ENCODE measurements at regions not wholly inside any gene's neighbourhood (a gene's known extent, or its start where the extent isn't known, plus 50 kb on each side); places are given as distances from the start of the nearest gene placed in this dataset.
"Not testable (repeated sequence)": the region's sequence is repeated elsewhere in the genome, so short reads cannot be mapped to it uniquely, and the experiment has no call there.

- H3K4me3 ChIP-seq: no peak overlapping the region
- no peak overlapping the region for H3K27ac ChIP-seq
- intact Hi-C loops (cut with DNase I): no loop called here
- WGBS, 2 donors: 80 to 81% methylated on average over 5 of the region's 5 CpGs
- H3K36me3 ChIP-seq: no peaks in the 10 kb centered on the region
- H3K9me3 ChIP-seq: no peaks in the 10 kb centered on the region
- no peaks in the 10 kb centered on the region for H3K4me1 ChIP-seq
- TF ChIP-seq POLR2AphosphoS5 (IDR thresholded peaks at IDR 0.05): no peak
- TF ChIP-seq POLR2A (IDR thresholded peaks at IDR 0.05): no peak
- no peaks in the 10 kb centered on the region for H3K27me3 ChIP-seq
- no peak for DNase-seq
These were observed 95.8 kb upstream of the LY86 start for GRCh38 chr6:6492675-6493074.

- H3K4me3 ChIP-seq; H3K27ac ChIP-seq; H3K36me3 ChIP-seq; DNase-seq; H3K27me3 ChIP-seq; H3K4me1 ChIP-seq; intact Hi-C loops (cut with DNase I); H3K9me3 ChIP-seq: not testable (repeated sequence)
- WGBS, 2 donors: 81 to 86% methylated on average over 7 of the region's 7 CpGs
These were observed 94.4 kb upstream of the LY86 start for GRCh38 chr6:6494139-6494538.

DNA sequence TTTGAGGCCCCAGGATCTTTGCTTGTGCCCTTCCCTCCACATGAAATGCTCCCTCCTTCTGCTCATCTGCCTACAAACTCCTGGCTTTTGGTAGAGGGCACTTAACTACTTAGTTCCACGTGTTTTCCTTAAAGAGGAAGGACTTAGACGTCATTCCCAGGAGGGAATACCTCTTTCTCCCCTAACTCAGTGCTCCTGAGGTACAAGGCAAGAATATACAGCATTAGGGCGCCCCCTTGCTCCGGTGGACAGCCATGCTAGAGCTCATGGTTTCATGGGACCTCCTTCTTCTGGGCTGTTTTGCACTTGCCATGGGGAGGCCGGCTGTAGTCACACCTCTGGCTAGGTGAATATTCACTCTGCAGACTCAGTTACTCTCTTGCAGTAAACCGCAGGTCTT, 93.8 kb upstream of the LY86 start:
- H3K4me3 ChIP-seq: no peak overlapping the region
- no peaks in the 10 kb centered on the region for H3K9me3 ChIP-seq
- intact Hi-C loops (cut with DNase I): no loop called here
- no peaks in the 10 kb centered on the region for H3K27me3 ChIP-seq
- H3K27ac ChIP-seq: no peak overlapping the region
- H3K4me1 ChIP-seq: no peaks in the 10 kb centered on the region
- 19 to 30% methylated on average over 6 of the region's 6 CpGs for WGBS, 2 donors
- no peaks in the 10 kb centered on the region for H3K36me3 ChIP-seq
- TF ChIP-seq EP300 (IDR thresholded peaks at IDR 0.05) (no peak), POLR2AphosphoS5 (IDR thresholded peaks at IDR 0.05) (no peak), CTCF (IDR thresholded peaks at IDR 0.05) (no peak), POLR2A (IDR thresholded peaks at IDR 0.05) (no peak)
- DNase-seq: no peak

DNA sequence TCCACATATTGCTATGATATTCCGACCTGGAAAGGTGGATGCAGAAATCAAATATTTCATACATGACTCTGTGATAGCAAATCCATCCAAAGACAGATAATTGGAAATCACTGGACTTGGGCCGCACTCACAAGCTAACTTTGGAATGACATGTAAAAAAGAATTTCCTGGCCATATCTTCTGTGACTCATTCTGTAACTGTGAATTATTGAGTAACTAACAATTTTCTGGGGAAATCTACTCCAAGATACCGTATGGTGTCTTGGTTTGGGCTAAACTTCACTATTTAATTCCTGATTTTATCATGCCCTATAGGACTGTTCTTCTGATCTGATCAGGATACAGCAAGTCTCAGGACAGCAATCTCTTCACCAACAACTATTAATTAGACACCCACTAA, 92.7 kb upstream of the LY86 start:
- H3K4me3 ChIP-seq: no peak overlapping the region
- no peaks in the 10 kb centered on the region for H3K9me3 ChIP-seq
- H3K36me3 ChIP-seq: no peaks in the 10 kb centered on the region
- H3K27me3 ChIP-seq: no peaks in the 10 kb centered on the region
- intact Hi-C loops (cut with DNase I): no loop called here
- no peak for TF ChIP-seq EP300 (IDR thresholded peaks at IDR 0.05)
- no peak for TF ChIP-seq CTCF (IDR thresholded peaks at IDR 0.05)
- TF ChIP-seq POLR2AphosphoS5 (IDR thresholded peaks at IDR 0.05): no peak
- no peak overlapping the region for H3K27ac ChIP-seq
- no peak for DNase-seq
- WGBS, 2 donors: 85 to 86% methylated on average over 3 of the region's 3 CpGs
- H3K4me1 ChIP-seq: no peaks in the 10 kb centered on the region

DNA sequence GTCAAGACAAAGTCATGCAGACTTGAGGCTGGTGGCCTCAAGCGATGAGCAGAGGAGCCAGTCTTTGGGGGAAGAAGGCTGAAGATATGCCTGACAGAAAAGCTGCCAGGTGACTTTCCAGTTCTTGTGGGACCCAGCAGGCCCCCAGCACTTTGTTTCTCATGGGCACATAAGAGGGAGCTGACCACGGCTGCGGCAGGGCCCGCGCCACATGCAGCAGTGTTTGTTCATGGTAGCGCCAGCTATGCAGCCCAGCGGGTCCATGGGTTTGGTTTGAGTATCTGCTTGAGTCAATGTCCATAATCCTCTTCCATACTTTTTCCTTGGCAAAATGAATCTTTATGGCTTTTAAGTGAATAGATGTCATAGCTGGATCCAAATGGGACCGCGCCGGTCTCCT, 91.0 kb upstream of the LY86 start:
- Histone ChIP-seq H3K27me3 (no peaks in the 10 kb centered on the region), H3K4me1 (no peaks in the 10 kb centered on the region), H3K4me3 (no peak overlapping the region), H3K27ac (no peak overlapping the region), H3K9me3 (no peaks in the 10 kb centered on the region), H3K36me3 (no peaks in the 10 kb centered on the region)
- no peak for DNase-seq
- 91 to 96% methylated on average over 10 of the region's 10 CpGs for WGBS, 2 donors
- TF ChIP-seq EP300 (IDR thresholded peaks at IDR 0.05) (no peak), POLR2AphosphoS5 (IDR thresholded peaks at IDR 0.05) (no peak), CTCF (IDR thresholded peaks at IDR 0.05) (no peak), POLR2A (IDR thresholded peaks at IDR 0.05) (no peak)
- intact Hi-C loops (cut with DNase I): no loop called here

DNA sequence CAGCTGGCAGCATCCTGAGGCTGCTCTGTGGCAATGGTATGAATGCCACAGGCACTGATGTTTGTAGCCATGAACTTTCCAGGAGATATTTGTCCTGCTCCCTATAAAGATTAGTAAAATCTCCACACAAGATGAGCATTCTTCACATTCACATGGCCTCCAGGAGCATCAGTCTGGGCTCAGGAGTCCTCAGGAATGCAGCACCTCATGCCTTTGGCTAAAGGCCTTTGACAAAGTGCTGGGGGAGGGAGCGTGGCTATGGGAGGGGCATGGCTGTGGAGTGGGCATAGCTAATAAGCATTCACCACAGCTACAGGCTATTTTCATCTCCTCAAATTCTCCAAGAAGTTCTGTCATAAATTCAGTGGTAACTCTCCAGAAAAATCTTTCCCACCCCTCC, 90.5 kb upstream of the LY86 start:
- Histone ChIP-seq H3K4me1 (no peaks in the 10 kb centered on the region), H3K9me3 (no peaks in the 10 kb centered on the region), H3K36me3 (no peaks in the 10 kb centered on the region), H3K27me3 (no peaks in the 10 kb centered on the region), H3K27ac (no peak overlapping the region), H3K4me3 (no peak overlapping the region)
- intact Hi-C loops (cut with DNase I): no loop called here
- WGBS, 2 donors: 72 to 82% methylated on average over 1 of the region's 1 CpG
- DNase-seq: no peak
- TF ChIP-seq POLR2AphosphoS5 (IDR thresholded peaks at IDR 0.05) (no peak), POLR2A (IDR thresholded peaks at IDR 0.05) (no peak), CTCF (IDR thresholded peaks at IDR 0.05) (no peak), EP300 (IDR thresholded peaks at IDR 0.05) (no peak)
